Ascending aorta (tissue), 2 donors: ENCODE measurements at regions not wholly inside any gene's neighbourhood (a gene's known extent, or its start where the extent isn't known, plus 50 kb on each side); places are given as distances from the start of the nearest gene placed in this dataset.

Experiments
- DNase-seq, 2 donors: peaks; one replicate each; pipeline ENCODE4 v3.0.0-alpha.2; 2019; ENCODE audit warnings: low spot score in 2 of 2
- H3K27ac ChIP-seq, 2 donors: fragments of 200-600 bp; sonication (generic); one replicate each; pipeline ENCODE4 v1.5.1; 2016 to 2017; ENCODE audit warnings: mild to moderate bottlenecking in 1 of 2
- H3K27me3 ChIP-seq: fragments of 200-600 bp; sonication (generic); one replicate; pipeline ENCODE4 v1.5.1; 2017
- H3K36me3 ChIP-seq, 2 donors: fragments of 200-600 bp; sonication (generic); one replicate each; pipeline ENCODE4 v1.5.1; 2016
- H3K4me1 ChIP-seq, 2 donors: fragments of 200-600 bp; sonication (generic); one replicate each; pipeline ENCODE4 v1.5.1; 2016 to 2017; ENCODE audit warnings: mild to moderate bottlenecking in 1 of 2
- H3K4me3 ChIP-seq, 2 donors: fragments of 200-600 bp; sonication (generic); one replicate each; pipeline ENCODE4 v1.5.1; 2016 to 2017; ENCODE audit warnings: mild to moderate bottlenecking in 1 of 2
- H3K9me3 ChIP-seq, 2 donors: fragments of 200-600 bp; sonication (generic); one replicate each; pipeline ENCODE4 v1.5.1; 2016
- intact Hi-C: fragments of 100-400 bp; cut with DNase I; formaldehyde crosslinking; loops from one replicate; pipeline ENCODE4 v1.15.1; 2023
- TF ChIP-seq, protein P1 (sequence below), 3 experiments: fragments of 200-600 bp in 2 of 3; fragments of 450-650 bp in 1 of 3; sonication (generic) in 2 of 3; IDR thresholded peaks; one replicate each; pipeline ENCODE4 v1.5.1; 2016 to 2019; ENCODE audit warnings: antibody characterized with exemption in 3 of 3, mild to moderate bottlenecking in 1 of 3, moderate library complexity in 1 of 3

DNA sequence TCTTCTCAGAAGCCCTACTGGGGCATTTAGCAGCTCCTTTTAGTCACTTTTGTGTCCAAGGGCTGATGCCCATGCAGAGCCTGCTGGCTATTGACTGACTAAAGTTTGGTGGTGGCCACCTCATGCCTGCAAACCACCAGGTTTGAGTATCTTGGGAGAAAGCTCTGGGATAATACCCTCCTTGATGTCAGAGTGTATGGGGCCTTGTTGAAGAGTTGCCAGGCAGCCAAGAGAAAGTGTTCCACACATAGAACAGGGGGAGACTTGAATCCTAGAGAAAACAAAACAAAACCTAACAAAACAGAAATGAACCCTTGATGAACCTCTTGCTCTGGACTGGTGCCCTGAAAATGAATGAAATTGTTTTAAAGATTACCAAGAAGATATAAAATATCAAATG lies 1024.6 kb downstream of the SORCS1 start:
- H3K9me3 ChIP-seq: no peaks in the 10 kb centered on the region
- intact Hi-C loops: no loop called here
- DNase-seq: no peak
- H3K27ac ChIP-seq: no peak overlapping the region
- H3K4me1 ChIP-seq: no peaks in the 10 kb centered on the region
- no peaks in the 10 kb centered on the region for H3K36me3 ChIP-seq
- TF ChIP-seq, protein P1, sequence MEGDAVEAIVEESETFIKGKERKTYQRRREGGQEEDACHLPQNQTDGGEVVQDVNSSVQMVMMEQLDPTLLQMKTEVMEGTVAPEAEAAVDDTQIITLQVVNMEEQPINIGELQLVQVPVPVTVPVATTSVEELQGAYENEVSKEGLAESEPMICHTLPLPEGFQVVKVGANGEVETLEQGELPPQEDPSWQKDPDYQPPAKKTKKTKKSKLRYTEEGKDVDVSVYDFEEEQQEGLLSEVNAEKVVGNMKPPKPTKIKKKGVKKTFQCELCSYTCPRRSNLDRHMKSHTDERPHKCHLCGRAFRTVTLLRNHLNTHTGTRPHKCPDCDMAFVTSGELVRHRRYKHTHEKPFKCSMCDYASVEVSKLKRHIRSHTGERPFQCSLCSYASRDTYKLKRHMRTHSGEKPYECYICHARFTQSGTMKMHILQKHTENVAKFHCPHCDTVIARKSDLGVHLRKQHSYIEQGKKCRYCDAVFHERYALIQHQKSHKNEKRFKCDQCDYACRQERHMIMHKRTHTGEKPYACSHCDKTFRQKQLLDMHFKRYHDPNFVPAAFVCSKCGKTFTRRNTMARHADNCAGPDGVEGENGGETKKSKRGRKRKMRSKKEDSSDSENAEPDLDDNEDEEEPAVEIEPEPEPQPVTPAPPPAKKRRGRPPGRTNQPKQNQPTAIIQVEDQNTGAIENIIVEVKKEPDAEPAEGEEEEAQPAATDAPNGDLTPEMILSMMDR (IDR thresholded peaks at IDR 0.05): no peak
- no peaks in the 10 kb centered on the region for H3K27me3 ChIP-seq
- H3K4me3 ChIP-seq: no peak overlapping the region

DNA sequence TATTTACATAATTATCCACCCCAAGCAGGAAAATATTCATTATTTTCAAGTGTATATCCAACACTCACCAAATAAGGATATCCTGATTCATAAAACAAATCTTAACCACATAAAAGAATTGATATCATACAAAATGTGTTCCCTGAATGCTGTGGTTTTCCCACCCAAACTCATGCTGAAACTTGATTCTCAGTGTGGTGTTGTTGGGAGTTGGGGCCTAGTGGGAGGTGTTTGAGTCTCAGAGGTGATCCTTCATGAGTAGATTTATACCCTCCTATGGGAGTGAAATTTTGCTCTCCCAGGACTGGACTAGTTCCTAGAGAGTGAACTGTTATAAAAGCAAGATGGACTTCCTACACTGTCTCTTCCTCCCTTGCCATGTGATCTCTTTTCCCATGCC lies 1028.3 kb downstream of the SORCS1 start:
- TF ChIP-seq, protein P1 (IDR thresholded peaks at IDR 0.05): no peak
- no peak overlapping the region for H3K4me3 ChIP-seq
- H3K27me3 ChIP-seq: no peaks in the 10 kb centered on the region
- no peak for DNase-seq
- H3K4me1 ChIP-seq: no peaks in the 10 kb centered on the region
- H3K36me3 ChIP-seq: no peaks in the 10 kb centered on the region
- H3K9me3 ChIP-seq: no peaks in the 10 kb centered on the region
- H3K27ac ChIP-seq: no peak overlapping the region
- intact Hi-C loops: no loop called here

DNA sequence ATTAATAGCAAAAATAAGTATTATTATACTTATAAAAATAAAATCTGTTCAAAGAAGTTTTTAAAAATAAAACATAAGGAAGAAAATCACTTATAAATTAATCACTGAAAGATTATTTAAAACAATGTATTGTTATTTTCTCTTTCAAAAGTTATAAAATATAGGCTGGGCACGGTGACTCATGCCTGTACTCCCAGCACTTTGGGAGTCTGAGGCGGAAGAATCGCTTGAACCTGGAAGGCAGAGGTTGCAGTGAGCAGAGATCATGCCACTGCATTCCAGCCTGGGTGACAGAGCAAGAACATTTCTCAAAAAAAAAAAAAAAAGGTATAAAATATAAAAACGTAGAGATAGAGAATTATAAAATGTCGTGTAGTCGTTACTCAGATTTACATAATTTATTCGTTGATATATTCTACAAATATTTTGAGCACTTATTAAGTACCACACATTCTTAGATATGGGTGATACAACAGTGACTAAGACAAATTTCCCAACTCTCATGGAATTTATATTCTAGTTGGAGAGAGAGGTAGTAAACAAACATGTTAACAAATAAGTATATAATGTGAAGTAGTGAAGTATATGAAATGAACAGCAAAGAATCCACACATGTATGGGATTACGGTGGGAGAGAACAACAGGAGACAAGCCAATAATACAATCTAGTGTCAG lies 1030.0 kb downstream of the SORCS1 start:
- Histone ChIP-seq H3K27ac (no peak overlapping the region), H3K9me3 (no peaks in the 10 kb centered on the region), H3K4me3 (no peak overlapping the region), H3K36me3 (no peaks in the 10 kb centered on the region), H3K27me3 (no peaks in the 10 kb centered on the region), H3K4me1 (no peaks in the 10 kb centered on the region)
- DNase-seq: no peak
- TF ChIP-seq, protein P1 (IDR thresholded peaks at IDR 0.05): no peak
- intact Hi-C loops: no loop called here

DNA sequence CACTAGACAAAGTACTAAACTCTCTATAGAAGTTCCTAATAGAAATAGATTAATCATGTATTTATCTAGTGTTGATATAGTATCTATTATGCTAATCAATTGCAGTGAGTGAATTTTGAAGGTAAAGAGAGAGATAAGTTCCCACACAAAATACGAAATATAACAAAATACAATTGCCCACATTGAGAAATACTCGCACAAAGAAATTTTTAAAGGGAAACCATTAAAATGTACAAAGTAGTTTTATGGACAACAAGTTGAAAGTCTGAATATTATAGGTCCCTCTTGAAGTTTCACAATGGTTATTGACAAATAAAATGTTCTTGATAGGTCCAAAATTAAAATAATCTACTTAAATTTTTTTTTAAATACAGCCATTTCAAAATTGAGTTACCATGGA lies 1031.1 kb downstream of the SORCS1 start:
- no peak overlapping the region for H3K27ac ChIP-seq
- no peaks in the 10 kb centered on the region for H3K9me3 ChIP-seq
- no peaks in the 10 kb centered on the region for H3K36me3 ChIP-seq
- no peak for DNase-seq
- intact Hi-C loops: no loop called here
- no peak overlapping the region for H3K4me3 ChIP-seq
- no peaks in the 10 kb centered on the region for H3K4me1 ChIP-seq
- TF ChIP-seq, protein P1 (IDR thresholded peaks at IDR 0.05): no peak
- H3K27me3 ChIP-seq: no peaks in the 10 kb centered on the region

DNA sequence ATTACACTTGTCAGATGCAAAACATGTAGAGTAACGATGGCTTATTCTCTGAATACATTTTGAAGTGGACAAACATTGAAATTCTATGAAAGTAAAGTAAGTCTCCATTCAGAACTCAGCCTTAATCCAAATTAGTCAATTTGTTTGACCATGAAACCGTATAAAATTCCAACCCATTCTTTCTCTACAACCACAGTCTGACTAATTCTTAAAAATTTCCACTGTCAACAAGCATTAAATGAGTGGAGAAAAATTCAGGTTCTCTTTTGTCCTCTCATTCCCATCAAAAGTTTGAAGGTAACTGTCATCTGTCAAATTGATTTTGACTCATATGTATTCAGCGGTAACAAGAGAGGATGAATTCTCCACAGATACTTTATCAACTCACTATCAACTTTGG lies 1031.5 kb downstream of the SORCS1 start:
- no peaks in the 10 kb centered on the region for H3K9me3 ChIP-seq
- DNase-seq: no peak
- no peak overlapping the region for H3K4me3 ChIP-seq
- no peaks in the 10 kb centered on the region for H3K36me3 ChIP-seq
- no peaks in the 10 kb centered on the region for H3K27me3 ChIP-seq
- intact Hi-C loops: no loop called here
- TF ChIP-seq, protein P1 (IDR thresholded peaks at IDR 0.05): no peak
- H3K27ac ChIP-seq: no peak overlapping the region
- no peaks in the 10 kb centered on the region for H3K4me1 ChIP-seq
